Ureter (tissue), 1 donor: ENCODE measurements at regions not wholly inside any gene's neighbourhood (a gene's known extent, or its start where the extent isn't known, plus 50 kb on each side); places are given as distances from the start of the nearest gene placed in this dataset.

Experiments used
- DNase-seq: peaks from one replicate; pipeline ENCODE4 v3.0.0-alpha.2; 2020; ENCODE audit warnings: low spot score
- donor health status: DM: yes; HTN: yes; CAD: no.

- DNase-seq: no peak
These were observed 334.9 kb upstream of the DDX53 start for GRCh38 chrX:22664826-22665225.

GRCh38 chrX:22665818-22666217 lies 333.9 kb upstream of the DDX53 start:
- DNase-seq: no peak

- DNase-seq: no peak
These were observed 333.3 kb upstream of the DDX53 start for GRCh38 chrX:22666441-22666840.

DNA sequence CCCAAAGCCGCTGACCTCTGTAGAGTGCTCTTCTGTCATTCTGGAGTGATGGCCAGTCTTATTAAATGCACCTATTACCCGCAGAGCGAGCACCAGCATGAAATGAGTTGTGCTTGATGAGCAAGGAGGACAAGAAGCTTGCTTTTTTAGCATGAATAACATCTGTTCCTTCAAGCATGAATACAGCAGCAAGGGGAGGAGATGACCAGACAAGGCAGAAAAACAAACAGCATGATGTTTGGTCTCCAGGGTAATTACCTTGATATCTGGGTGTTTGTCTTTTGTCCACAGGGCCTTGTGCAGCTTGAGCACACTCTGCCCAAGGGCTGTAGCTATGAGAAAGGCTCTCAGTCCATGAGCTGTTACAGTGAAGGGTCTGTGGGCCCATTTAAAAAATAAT lies 324.8 kb upstream of the DDX53 start:
- no peak for DNase-seq

- DNase-seq: peak; percentile 42
These were observed 313.6 kb upstream of the DDX53 start for GRCh38 chrX:22686138-22686541.

- no peak for DNase-seq
These were observed 310.5 kb upstream of the DDX53 start for GRCh38 chrX:22689290-22689689.

DNA sequence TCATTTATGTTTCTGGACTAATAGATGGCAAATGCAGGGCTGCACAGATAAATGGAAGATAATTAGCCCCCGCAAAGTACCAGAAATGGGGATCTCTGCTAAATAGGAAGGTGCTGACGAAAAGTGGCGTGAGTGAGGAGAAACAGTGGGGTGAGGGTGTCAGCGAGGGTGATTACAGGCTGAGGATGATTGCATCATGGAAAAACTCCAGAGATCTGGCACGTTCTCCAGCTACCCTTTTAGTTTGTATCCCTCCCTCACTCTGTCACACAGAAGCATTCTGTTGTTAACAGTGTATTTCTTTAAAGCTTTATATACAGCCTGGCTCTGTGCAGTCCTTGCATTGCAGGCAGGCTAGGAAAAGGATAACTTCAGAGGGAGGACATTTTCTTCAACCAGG lies 309.6 kb upstream of the DDX53 start:
- no peak for DNase-seq

- no peak for DNase-seq
These were observed 307.7 kb upstream of the DDX53 start for GRCh38 chrX:22691966-22692565.

DNA sequence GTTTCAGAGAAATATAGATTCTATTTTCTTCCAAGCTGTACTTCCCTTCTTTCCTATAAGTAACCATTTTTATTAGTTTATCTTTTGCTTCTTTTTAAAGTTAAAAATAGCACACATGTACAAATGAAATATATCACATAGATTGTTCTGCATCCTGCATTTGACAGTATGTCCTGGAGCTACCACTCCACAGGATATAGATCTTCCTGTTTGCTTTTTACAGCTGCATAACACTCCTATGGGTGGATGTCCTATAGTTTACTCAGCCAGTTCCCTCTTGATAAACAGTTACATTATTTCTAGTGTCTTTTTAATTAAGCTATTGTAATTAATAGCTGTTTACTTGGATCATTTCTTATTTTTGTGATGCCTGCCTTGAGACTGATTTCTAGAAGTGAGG lies 301.6 kb upstream of the DDX53 start:
- no peak for DNase-seq

DNA sequence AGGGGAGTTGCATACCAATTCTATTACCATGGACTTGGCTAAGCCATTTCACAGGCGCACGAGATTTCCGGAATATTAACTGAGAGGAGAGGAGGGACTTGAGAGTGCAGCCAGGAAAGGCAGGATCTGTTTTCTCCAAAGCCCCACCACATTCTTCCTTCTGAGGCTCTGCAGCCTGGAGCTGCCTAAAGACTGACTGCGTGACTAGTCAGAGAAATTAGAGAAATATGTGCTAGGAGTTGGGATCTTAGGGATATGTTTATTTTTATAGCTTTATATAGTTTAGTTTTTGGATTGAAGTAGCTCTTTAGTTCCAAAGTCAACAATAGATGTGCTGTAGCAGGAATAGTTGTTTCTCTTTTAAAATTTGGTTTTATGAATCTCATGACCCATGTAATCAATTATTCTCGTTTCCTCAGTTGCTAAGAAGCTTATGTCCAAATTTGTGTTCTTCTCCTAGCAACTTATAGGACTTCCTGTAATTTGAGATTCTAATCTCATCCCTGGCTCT lies 300.1 kb upstream of the DDX53 start:
- no peak for DNase-seq

DNA sequence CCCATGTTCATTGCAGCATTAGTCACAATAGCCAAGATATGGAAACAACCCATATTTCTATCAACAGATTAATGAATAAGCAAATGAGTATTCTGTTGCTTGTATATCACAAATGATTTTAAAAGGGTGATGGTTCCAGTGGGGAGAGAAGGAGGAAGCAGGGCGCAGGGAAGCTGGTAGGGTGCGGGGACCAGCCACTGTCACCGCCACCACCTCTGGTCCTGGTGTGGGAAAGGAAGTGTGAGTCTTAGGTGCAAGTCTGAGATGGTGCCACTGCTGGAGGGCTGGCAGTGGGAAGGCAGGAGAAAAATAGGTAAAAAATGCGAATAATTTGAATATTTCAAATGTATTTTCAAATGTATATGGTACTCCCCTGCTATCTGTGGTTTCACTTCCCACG lies 286.8 kb upstream of the DDX53 start:
- DNase-seq: no peak

DNA sequence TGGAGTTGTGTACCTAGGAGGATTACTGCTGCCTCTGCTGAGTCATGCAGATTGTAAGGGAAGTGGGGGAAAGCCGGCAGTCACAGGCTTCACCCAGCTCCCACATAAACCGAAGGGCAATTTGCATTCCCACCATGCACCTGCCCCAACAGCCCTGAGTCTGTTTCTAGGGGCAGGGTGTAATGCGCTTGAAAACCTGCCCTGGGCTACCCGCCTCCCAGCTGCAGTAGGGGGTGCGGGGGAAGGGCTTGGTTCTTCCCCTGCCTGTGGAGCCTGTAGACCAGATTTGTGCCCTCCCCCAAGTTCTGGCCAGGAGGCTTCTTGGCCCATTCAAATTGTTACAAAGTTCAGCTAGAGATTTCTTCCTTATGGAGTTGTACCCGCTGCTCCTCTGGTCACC lies 269.2 kb upstream of the DDX53 start:
- no peak for DNase-seq

GRCh38 chrX:22737541-22737940 lies 262.2 kb upstream of the DDX53 start:
- no peak for DNase-seq

DNA sequence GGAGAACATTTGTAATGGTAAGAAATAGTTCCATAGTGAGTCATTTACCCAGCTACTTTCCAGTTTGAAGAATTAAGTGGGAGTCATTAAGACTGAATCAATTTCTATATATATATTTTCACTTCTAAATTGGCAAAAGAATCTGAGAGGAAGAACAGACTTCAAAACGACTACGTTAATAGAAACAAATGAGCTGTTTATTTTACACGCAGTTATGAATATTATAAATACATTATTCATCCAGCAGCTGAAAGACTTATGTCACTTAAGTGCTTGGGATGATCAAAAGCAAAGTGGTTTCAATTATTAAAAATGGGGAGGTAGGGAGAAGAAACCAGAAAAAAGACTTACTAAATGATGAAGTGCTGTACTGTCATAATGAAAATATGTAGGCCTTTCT lies 260.5 kb upstream of the DDX53 start:
- no peak for DNase-seq

- DNase-seq: no peak
These were observed 258.9 kb upstream of the DDX53 start for GRCh38 chrX:22740836-22741235.

GRCh38 chrX:22742174-22742573 lies 257.6 kb upstream of the DDX53 start:
- DNase-seq: no peak

DNA sequence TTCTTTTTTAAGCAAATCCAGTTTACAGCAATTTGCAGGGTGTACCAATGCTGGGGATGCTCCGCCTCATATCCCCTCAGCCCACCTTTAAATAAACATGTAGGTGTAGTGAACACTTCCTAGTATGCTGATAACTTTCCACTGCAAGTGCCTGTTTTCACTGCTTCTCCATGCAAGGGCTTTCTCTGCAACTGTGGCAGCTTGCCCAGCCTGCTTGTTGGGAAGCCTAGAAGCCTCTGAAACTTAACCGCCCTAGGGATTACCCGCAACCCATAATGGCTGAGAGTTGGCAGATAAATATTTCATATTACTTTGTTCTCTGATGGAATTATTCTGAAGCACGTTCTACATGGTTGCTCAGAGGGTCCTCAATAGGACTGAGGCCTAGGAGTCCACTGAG lies 253.7 kb upstream of the DDX53 start:
- DNase-seq: no peak

DNA sequence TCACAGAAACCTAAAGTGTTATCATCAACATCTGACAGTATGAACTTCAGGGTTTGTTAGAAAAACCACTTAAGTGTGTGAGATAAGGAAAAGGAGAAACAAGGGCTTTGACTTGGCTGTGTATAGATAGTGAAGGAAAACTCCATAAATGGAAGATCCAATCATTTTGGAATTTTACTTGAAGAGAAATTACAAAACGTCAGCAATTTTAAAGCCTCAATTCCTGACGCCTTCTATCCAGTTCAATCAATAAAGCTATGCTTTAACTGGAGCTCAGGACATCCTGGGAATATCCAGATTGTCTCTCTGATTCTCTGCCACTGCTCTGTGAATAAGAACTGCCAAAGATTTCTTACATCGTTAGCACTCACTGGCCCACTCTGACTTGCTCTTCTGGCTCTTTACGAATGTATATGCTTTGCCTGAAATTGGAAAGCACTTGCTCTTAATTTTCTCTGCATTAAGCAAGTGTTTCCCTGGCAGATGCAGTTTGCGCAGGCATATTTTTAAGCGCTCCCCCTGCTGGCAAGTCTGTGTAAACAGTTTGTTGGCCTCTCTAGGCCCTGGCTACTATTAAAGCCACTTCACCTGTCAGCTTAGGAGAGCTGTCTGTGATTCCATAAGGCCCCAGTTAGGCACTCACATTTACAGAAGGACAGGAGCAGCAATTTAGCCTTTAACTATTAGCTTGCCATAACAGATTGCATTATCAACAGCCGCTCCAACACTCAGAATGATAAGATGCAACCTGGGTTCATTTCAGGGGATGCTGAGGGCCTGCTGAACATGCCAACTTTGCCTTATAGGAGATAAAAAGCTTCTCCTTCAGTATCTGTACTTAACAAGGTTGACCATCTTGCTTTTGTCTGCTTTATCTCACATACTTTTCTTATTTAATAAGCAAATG lies 251.4 kb upstream of the DDX53 start:
- peak; percentile 53 for DNase-seq

- DNase-seq: no peak
These were observed 240.8 kb upstream of the DDX53 start for GRCh38 chrX:22758807-22759481.

GRCh38 chrX:22760513-22761057 lies 239.2 kb upstream of the DDX53 start:
- no peak for DNase-seq

DNA sequence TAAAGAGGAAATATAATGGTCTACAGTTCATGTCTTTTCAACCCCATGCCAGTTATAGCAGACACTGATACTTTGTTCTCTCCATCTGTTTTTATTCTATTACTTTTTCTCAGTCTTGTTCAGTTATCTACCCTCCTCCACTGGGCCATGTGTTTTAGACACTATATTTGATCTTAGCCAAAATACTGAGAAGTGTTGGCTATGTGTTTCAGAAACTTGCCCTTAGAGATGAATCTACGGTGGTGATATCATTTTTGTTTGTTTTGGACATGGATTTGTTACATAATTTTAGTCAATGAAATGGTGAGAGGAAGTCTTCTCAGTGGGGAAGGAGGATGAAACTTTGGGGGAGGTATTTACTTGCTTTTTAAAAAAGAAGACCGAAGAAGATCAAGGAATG lies 211.5 kb upstream of the DDX53 start:
- DNase-seq: no peak

DNA sequence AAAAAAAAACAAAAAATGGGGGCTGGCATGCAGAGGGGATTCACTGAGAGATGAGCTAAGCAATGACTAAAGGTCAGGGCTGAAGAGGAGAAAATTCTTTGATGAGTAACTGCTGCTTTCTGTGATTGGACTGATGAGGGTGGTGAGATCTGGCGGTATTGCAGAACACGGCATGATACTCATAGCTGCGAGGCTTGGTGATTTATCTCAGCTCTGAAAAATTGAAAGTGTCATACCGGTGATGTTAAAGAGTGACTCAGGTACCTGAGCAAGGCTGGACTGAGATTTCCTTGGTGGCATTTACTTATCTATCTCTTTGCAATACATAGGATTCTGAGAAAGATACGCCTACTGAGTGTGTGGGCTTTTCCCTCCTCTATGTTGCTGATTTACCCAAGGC lies 204.1 kb upstream of the DDX53 start:
- no peak for DNase-seq
